GM21390 (cell line): ENCODE measurements at regions not wholly inside any gene's neighbourhood (a gene's known extent, or its start where the extent isn't known, plus 50 kb on each side); places are given as distances from the start of the nearest gene placed in this dataset.

ENCODE experiments used
- ATAC-seq: cut with Tn5 transposase; IDR thresholded peaks from one replicate; pipeline ENCODE4 v1.9.1; 2021; ENCODE audit not compliant: unreplicated experiment

DNA sequence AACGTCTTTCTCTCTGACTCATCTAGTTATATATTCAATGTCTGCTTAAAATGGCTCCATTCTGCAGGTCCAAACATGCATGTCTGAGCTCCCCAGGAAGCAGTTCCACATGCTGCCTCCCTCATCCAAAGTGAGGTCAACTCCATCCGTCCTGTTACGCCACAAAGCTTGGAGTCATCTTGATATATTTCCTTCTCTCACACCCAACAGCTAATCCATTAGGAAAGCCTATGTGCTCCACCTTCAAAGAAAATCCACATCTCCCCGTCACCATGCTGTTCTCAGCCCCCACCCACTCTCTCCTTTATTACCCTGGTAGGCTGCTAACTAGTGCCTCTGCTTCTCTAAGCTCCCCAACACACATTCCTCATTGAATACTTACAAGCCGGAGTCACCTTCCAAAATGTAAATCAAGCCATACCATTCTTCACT, 130.2 kb upstream of the SYNDIG1 start:
- ATAC-seq, result no peak

DNA sequence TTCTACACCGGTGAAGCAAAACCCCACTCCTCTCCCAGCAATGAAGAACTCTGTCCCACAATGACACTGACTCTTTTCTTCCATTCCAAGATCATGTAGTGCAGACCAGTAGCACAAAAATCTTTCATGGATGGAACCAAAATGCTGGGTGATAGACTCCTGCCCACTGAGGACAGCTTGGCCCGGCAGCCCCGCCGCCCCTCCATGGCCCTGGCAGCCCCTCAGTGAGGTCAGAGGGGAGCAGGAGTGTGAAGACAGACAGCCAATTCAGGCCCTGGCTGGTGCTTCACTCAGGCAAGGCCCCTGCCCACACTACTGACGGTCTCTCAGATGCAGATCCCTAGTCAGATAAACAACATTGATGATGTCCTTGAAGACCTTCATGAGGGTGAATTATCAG, 131.9 kb upstream of the SYNDIG1 start:
- no peak for ATAC-seq

DNA sequence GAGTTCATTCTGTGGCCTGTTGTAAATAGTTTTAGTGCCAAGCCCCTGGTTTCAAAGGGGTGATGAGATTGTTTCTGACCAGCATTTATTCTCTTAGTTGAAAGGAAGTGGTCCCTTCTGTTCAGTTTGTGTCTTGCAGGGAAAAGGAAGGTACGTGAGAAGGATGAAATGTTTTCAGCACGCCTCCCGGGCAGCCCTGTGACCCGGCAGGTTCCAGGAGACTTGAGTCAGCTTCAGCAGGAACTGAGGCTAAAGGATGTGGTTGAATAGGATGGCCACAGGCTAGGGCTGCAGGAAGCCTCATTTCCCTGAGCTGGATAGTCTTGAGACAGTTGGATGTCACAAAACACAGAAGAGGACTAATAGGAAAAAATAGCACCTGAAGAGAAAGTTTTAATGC, 132.4 kb upstream of the SYNDIG1 start:
- no peak for ATAC-seq

DNA sequence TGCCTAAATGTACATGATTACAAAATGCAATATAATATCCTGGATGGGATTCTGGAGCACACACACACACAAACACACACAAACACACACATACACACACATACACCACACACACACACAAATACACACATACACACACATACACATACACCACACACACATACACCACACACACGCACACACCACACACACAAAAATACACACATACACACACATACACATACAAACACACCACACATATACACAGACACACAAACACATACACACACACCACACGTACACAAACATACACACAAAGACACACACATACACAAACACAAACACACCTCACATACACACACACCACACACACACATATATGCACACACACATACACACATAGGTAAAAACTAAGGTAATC, 134.6 kb upstream of the SYNDIG1 start:
- ATAC-seq, result no peak

DNA sequence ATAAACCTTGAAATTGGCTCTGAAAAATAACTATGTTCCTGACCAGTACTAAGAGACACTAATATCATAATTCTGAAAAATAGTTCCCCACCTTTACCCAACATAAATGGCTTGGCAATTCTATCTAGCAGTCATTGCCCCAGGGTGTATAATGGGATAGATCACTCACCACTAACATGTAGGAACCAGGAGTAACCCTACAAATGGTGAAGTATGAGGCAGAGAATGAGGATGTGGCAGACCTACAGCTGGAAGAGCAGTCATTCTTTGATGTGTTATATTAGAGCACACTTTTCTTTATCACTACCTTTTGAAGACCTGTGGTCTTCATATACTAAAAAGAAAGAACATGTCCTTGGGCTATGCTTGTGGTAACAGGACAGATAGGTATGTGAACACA, 136.5 kb upstream of the SYNDIG1 start:
- ATAC-seq, result no peak

DNA sequence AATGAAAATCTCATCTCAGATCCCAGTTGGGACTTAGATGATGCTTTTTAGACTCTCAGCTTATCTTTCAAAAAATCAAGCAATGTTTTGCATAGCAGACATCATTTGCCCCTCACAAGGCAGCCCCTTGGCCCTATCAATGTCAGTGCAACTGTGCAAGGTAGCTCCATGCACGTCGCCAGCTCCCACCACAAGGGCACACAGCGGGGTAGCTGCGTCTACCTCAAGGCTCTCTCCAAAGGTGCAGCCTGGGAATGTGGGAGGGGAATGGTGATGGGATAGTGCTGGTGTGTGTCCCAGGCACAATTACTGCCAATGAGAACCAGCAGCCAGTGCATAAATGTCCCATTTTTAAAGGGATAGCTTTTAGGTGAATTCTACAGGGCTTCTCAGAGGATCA, 137.5 kb upstream of the SYNDIG1 start:
- no peak for ATAC-seq

DNA sequence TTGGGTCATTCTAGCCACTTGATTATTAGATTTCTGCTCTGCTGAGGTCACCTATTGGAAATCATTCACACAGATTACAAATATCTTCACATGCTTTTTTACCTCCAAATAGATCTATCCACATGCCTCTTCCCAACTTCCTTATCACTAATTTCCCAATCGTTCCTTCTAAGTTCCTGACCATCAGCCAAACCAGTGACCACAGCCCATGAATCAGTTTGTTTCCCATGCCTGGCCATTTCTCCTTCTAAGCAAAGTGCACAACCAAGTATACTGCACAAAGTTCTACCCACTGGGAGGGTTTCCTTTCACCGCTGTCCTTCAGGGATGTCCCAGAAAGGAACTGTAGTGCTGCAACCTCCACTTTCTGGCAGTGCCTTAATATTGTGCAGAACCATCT, 140.5 kb upstream of the SYNDIG1 start:
- no peak for ATAC-seq

DNA sequence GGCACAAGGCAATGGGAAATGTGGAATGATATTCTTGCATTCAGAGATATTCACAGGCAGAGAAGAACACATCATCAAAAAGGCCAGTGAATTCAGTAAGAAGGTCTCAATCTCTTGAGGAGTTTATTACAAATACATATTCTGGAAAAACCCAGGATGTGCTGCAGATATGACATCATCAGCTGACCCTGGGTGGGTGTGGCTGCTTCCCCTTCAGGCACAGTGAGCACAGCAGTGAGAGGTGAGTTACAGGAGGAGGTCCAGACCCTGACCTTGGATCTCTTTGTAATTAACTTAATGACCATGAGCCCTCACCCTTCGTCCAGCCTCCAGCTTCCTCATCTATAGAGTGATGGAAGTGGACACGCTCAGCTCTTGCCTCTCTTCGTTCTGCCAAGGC, 147.5 kb upstream of the SYNDIG1 start:
- no peak for ATAC-seq

DNA sequence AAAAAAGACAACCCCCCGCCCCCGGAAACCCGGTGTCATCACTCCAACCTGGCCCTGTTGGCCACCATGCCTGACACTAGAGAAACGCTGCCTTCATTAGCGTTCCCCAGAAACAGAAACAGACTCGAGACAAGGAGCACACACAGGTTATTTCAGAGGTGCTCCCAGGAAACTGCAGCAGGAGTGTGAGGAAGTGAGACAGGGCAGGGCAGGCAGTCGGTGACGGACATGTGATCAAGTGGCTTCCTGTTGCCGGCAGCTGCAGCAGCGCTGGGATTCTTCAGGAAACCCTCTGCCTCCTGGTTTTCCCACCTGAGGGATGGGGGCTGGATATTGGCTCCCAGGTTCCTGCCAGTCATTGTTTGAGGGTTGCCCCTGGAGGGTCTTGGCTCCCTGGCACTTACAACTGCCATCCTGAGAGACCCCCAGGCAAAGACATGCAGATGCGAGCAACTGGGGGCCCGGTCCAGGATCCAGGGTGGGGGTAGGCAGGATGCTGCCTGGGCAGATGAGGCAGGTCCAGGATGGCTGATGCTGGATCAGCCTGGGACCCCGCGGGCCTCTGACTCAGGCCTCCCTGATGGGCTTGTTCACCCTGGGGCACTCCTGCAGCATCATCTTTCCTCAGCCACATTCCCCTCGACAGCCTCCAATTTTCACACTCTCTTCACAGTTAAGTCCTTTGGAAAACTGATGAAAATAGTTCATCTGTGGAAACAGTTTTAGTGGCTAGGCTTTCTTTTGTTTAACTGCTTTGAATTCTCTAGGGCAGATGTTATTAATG, 150.7 kb upstream of the SYNDIG1 start:
- no peak for ATAC-seq

DNA sequence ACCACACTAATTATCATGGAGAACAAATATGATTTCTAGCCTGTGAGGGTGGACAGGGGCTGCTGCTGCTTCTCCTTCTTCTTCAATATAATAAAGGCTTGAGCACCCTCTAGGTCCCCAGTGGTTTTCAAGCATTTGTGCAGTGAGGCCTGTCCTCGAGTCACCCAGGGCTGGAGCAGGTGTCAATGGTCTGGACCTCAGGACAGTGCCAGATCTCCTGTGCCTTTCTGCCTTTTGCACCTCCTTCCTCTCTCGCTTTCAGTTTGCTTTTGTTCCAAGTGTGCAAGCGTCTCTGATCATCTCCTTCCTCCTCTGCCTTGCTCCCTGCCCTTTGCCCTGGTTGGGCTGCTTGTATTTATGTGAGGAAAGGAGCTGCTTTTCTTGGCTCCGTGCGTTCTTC, 152.2 kb upstream of the SYNDIG1 start:
- ATAC-seq, result no peak

DNA sequence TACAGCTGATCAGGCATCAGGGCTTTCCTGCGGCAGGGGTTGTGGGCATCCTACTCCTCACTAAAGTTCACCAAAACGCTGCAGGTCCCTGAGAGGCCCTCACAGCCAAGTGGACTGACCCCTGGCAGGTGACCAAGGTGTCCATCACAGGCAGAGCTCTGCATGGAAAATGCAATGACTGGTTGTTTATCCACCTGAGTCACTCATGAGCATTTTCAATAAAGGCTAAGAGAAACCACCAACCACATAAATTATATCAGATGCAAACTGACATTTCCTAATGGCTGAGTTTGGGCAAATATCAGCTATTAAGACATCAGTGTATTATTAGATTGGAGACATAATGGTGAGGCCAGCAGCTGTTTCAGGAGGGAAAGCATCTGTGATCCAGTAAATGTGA, 152.7 kb upstream of the SYNDIG1 start:
- ATAC-seq, result no peak

DNA sequence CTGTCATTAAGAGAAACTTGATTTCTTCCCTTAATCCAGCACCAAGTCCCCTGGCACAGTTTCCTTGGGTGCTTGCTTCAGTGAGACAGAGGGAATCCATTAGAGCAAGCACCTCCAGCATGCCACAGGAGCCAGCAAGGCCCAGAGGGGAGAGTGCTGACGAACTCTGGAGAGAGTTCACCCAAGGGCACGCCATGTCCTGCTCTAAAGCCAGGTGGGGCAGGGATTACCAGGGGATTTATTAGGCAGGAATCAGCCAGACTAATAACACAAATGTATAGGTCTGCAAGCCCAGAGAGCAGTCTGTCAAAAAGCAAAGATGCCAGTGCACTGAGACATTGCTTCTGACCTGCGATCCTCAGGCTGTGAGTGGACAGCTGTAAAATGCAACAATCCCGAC, 155.4 kb upstream of the SYNDIG1 start:
- no peak for ATAC-seq

DNA sequence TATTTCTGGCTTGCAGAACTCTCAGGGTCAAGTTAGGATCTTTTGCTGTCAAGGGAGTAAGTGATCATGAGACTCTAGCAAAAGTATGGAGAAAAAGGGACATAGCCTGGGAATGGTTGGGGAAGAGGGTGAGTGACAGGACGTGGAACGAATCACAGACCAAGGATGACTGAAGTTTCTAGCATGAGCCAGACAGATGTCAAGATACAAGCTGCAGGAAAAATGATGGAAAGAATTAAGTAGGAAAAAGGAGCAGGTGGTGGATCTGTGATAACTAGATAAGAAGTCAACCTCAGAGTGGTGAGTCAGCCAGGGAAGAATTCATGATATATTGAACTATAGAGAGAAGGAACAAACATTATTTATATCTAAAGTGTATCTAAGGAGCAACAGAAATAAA, 159.8 kb upstream of the SYNDIG1 start:
- no peak for ATAC-seq

DNA sequence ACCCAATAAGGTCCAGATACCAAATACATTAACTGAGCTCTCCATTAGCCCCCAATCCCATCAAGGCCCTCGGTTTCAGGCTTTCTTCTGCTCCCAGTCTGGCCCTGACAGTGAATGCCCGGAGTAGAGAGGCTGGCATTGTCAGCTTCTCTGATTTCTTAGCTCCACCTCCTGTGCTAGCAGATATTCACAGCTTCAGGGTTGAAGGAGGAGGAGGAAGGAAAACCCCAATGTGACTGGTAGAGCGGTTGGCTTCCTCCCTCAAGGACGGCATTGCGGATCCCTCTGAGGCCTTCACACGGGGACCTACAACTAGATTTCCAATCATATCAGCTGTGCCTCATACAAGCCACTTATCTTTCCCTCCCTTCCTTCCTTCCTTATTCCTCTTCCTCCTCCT, 164.1 kb upstream of the SYNDIG1 start:
- ATAC-seq, result no peak

DNA sequence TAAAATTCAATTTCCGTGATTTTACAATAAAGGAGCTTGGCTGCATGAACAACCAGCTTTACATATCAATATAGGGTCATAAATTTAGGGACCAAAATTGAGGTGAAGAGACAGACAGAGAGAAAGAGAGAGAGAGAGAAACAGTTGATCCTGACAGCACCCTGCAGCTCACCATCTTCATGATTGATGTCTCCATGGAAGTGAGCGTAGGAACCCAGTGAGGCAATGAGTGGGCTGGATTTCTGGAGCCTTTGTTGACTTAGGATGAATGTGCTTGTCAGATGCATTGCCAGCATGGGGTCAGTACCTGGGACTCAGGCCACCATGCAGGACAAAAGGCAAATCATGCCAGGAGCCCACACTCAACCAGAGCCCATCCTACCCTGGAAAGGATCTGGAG, 165.1 kb upstream of the SYNDIG1 start:
- no peak for ATAC-seq

DNA sequence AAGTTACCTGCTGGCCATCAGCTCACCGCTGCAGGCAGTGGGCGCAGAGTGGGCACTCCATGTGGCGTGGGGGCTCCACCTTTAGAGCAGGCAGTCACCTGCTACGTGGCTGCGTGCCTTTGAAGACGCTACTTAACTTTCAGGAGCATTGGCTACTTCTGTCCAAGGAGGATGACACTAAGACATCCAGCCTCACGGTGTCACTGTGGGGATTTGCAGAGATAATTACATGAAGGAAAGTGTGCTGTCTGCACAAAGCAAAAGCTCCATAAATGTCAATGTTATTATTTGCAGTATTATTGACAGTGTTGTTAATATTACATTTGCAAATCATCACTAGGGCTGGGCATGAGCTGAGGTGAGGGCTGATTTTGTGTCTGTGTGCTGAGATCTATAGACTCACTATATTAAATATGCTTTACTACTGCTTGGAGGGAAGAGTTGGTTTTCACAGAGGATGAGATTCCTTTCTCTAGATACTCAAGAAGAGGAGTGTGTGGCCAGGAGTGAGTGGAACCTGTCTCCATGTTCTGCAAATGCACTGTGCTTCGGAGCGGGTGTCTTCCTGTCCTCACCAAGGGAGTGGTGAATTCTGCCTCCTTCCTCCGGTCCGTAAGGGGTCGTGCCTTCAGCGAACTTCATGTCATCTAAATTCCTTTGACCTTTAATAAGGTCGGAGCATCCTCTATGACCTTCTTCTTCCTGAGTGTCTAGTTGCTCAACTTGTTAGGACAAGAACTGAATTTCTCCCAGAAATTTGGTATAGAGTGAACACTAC, 165.8 kb upstream of the SYNDIG1 start:
- ATAC-seq, result no peak

DNA sequence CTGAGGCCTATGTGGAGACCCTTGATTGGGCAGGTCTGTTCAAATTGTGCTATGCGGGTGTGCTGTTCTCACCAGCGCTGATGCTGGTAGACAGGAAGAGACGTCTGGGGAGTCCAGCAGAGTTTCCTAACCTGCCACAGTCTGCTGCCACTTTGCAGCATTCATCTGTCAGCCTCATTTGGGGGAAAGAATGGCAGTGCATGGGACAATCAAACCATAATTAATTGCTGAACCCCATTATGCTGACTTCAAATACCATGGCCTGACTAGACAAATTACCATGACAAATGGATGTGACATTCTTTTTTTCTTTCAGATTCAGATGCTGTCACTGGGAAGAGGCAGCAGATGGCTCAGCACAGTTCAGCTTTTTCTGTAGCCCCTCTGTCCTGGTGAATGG, 171.4 kb upstream of the SYNDIG1 start:
- no peak for ATAC-seq

DNA sequence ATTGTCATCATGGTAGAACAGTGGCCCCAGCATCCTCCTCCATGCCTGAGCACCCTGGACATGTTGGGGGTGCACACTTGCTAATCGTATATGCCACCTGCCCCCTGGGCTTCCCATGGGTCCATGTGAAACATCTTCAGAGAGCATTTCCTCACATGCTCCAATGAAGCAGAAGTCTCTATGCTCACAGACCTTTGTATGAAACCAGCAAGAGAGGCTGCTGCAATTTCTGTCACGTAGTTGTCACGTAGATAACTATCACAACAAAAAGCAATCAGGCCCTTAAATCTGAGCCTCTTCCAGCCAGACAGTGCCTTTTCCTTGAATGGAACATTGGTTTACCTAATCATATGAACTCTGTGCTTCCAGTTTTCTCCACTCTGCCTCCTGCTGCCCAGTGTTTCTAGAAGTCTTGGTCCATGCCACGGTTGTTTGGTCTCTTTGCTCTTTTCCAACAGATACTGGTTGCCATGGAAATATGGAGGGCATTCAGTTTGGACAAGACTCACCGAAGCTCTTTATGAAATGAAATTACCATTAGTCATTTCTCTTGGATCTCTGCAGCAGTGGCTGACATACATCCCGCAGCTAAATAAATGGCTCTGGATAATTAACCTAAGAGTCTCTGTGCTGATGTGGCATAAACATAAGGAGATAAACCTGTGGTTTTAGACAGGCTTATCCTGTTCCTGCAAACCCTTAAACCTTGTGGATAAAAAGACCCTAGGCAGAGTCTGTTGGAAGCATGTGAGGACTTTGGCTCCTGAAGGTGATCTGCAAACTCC, 172.8 kb upstream of the SYNDIG1 start:
- ATAC-seq, result no peak

DNA sequence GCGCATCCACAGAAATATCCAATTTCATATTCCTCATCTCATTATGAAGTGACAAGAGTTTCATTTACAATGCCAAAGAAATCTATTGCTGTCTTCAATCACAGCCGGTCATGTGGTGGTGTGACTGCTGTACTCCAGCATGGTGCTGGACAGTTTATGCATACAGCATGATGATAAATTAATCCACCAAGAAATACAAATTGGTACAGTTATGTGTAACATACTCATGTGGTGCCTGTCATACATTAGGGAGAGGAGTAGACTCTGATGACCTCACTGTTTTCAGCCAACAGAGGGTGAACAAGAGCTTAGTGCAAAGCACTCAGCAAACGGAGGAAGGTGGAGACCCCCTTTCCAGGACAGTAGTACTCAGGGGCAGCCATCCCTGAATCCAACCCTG, 178.4 kb upstream of the SYNDIG1 start:
- ATAC-seq, result no peak

DNA sequence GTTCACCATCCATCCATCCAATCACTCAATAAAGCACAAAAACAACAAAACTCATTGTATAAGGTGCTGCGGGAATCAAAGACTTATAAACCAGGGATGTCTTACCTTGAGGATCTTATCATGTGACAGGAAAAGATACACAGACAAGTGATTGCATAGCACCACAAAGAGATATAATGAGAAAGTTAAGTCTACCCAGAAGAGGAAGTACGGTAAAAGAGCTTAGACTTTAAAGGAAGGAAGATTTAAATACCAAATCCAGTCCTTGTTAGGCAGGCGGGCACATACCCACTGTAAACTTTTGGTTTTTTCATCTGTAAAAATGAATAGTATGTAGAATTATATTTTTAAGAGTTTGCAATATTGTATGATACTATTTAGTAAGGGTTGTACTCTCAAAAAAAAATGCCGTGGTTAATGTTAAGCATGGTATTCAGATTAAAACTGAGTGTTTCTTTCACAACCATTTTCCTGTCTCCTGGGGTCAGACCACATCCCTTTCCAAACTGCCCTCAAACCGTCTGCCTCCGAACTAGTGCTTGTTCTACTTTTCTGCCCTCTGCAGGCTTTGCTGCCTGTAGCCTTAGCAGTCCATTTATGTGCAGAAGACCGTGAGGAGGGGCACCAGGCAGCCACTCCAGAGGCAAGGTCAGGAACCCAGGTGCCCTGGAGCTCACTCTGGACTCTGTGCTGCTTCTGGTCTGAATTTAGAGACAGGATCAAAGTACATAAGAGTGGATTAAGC, 179.5 kb upstream of the SYNDIG1 start:
- ATAC-seq, result no peak

DNA sequence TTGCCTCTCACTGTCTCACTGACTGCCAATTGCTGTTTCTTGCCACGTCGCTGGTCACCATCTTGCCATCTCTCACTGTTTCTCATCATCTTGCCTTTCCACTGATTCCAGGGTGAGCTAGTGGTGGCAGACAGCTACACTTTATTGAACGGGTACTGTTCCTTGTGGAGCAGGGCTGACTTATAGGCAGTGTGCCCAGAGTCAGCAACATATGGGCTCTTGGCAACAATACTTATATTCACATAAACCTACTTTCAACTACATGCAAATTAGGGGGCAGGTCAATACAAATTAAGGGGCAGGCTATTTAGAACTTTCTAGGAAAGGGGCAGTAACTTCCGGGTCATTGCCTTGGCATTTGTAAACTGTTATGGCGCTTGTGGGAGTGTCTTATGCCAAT, 186.2 kb upstream of the SYNDIG1 start:
- no peak for ATAC-seq
